Brain microvascular endothelial cell (primary cell): ENCODE measurements at regions not wholly inside any gene's neighbourhood (a gene's known extent, or its start where the extent isn't known, plus 50 kb on each side); places are given as distances from the start of the nearest gene placed in this dataset.

Experiments
- DNase-seq: peaks from one replicate; pipeline ENCODE4 v3.0.0-alpha.2; 2020
- H3K27ac ChIP-seq: fragments of 250-450 bp; sonication (Bioruptor Pico); 2 replicates; pipeline ENCODE4 v1.5.1; 2020; ENCODE audit warnings: mild to moderate bottlenecking, moderate library complexity
- H3K27me3 ChIP-seq: fragments of 250-450 bp; sonication (Bioruptor Pico); replicated peaks from 2 replicates; pipeline ENCODE4 v1.5.1; 2020; ENCODE audit warnings: mild to moderate bottlenecking
- H3K36me3 ChIP-seq: fragments of 250-450 bp; sonication (Bioruptor Pico); replicated peaks from 2 replicates; pipeline ENCODE4 v1.5.1; 2020; ENCODE audit warnings: mild to moderate bottlenecking
- H3K4me3 ChIP-seq: 2 replicates; pipeline ENCODE4 v1.5.1; 2011; ENCODE audit warnings: low read depth, mild to moderate bottlenecking, control low read depth, low read length, moderate library complexity
- in situ Hi-C: cut with HindIII; loops from 2 replicates; pipeline ENCODE4 v1.10.0; 2017; ENCODE audit warnings: low sequenced_read_pairs, low pct_ligation_motif_present
- TF ChIP-seq, protein P1 (sequence below): IDR thresholded peaks from 2 replicates; pipeline ENCODE4 v1.5.1; 2011; ENCODE audit warnings: low read depth, mild to moderate bottlenecking, moderate library complexity, low read length, control low read depth, inconsistent platforms; ENCODE audit errors: missing control alignments

DNA sequence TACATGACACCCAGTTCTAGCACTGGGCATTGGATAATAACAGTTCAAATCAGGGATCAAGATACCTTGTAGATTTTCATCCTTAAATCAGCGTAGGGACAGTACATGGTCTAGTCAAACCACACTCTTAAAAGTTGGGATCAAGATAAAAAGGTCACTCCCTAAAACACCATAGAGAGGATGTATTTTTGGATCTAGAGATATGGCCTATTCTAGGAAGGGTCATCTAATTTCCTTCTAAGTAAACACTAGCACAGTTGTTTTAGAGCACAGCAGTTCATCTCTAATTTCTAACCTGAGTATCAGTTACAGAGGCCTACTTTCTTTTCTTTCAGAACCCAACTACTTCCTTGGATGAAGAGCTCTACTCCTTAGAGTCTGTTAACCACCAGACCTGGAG is 166.4 kb upstream of the GRIN3A start:
- no peak for DNase-seq
- no peaks in the 10 kb centered on the region for H3K27me3 ChIP-seq
- H3K27ac ChIP-seq, result no peak overlapping the region
- no peak overlapping the region for H3K4me3 ChIP-seq
- no peaks in the 10 kb centered on the region for H3K36me3 ChIP-seq
- TF ChIP-seq, protein P1, sequence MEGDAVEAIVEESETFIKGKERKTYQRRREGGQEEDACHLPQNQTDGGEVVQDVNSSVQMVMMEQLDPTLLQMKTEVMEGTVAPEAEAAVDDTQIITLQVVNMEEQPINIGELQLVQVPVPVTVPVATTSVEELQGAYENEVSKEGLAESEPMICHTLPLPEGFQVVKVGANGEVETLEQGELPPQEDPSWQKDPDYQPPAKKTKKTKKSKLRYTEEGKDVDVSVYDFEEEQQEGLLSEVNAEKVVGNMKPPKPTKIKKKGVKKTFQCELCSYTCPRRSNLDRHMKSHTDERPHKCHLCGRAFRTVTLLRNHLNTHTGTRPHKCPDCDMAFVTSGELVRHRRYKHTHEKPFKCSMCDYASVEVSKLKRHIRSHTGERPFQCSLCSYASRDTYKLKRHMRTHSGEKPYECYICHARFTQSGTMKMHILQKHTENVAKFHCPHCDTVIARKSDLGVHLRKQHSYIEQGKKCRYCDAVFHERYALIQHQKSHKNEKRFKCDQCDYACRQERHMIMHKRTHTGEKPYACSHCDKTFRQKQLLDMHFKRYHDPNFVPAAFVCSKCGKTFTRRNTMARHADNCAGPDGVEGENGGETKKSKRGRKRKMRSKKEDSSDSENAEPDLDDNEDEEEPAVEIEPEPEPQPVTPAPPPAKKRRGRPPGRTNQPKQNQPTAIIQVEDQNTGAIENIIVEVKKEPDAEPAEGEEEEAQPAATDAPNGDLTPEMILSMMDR, result no peak
- in situ Hi-C loops, result no loop called here

DNA sequence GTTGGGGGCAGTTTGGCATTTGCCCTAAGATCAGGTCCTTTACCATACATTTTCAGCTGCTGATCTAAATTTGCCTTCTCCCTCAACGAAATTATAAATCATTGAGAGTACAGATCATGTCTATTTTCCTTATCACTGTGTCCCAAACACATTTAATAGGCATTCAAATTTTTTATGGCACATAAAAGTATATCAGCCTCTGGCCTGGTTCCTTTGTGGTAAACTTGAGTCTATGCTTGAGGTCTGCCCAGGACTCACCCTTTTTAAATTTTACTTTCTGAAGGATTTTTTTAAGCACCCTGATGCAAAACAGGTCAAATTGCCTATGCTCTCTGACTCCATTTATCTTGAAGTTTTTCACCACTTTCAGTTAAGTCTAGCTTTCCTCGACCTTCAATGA is 163.6 kb upstream of the GRIN3A start:
- H3K4me3 ChIP-seq, result no peak overlapping the region
- no peak for DNase-seq
- no peaks in the 10 kb centered on the region for H3K36me3 ChIP-seq
- in situ Hi-C loops, result no loop called here
- no peak overlapping the region for H3K27ac ChIP-seq
- no peaks in the 10 kb centered on the region for H3K27me3 ChIP-seq
- TF ChIP-seq, protein P1, result no peak

DNA sequence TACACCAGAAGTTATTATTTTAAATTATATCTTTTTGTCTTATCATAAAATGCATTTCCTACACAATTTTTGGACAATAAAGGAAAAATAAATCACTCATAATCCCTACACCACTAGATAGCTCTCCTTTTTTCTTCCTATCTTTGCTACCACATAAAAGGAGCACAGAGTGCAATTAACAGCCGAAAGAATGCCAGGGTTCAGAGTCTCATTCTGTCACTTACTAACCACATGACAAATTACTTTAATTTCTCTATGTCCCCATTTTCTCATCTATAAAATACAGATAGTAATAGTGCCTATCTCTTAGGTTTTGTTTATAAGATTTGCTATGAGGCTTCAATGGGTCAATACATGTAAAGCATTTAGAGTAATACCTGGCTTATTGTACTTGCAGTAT is 158.7 kb upstream of the GRIN3A start:
- H3K27ac ChIP-seq, result no peak overlapping the region
- in situ Hi-C loops, result no loop called here
- H3K4me3 ChIP-seq, result no peak overlapping the region
- no peaks in the 10 kb centered on the region for H3K27me3 ChIP-seq
- H3K36me3 ChIP-seq, result no peaks in the 10 kb centered on the region
- no peak for DNase-seq
- TF ChIP-seq, protein P1, result no peak

DNA sequence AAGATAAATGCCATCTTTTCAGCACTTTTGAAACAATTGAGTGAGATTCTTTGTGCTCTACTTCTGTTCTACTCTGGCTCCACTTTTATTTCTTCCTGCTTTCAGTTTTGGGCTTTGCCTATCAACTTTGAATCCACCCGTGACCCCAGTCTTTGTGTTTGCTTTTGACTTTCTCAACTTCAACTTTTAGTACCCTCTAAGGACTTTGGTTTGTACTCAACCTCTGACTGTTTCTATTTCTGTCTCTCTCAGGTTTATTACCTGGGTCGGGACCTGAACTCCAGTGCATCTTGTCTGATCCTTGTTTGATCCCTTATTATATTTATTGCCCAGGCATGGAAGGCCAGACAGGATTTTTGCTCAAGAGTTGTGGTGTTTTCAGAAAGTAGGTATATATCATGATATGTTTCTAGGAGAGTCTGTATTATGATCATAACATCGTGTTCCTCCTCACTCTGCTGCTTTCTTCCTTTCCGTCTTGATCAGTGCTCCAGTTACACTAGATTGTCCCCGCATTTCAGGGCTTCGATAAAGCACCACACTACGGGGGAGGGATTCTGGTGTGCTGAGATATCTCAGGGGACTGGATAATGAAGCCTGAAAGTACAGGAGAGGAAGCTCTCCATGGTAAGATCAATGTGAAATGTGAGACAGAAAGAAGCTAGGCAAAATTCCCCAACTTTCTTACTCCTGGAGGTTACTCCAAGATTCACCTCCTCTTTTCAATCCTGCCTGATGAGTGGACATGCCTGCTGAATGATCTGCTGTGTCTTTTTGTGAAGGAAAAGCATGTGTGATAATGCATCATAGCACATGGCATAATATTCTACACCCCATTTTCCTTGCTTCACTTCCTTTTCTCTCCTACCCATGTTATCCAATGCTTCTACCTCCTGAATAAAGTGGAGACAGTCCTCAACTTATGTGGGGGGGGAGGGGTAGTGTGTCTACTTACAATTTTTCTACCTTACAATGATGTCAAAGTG is 155.5 kb upstream of the GRIN3A start:
- TF ChIP-seq, protein P1, result no peak
- DNase-seq, result no peak
- no peak overlapping the region for H3K27ac ChIP-seq
- H3K36me3 ChIP-seq, result no peaks in the 10 kb centered on the region
- H3K4me3 ChIP-seq, result no peak overlapping the region
- in situ Hi-C loops, result no loop called here
- H3K27me3 ChIP-seq, result no peaks in the 10 kb centered on the region

- no peak for DNase-seq
- H3K27me3 ChIP-seq, result no peaks in the 10 kb centered on the region
- no peak overlapping the region for H3K4me3 ChIP-seq
- no peaks in the 10 kb centered on the region for H3K36me3 ChIP-seq
- no peak overlapping the region for H3K27ac ChIP-seq
- in situ Hi-C loops, result no loop called here
- TF ChIP-seq, protein P1, result no peak
Measured at GRCh38 chr9:101881508-101881907, 143.1 kb upstream of the GRIN3A start.

DNA sequence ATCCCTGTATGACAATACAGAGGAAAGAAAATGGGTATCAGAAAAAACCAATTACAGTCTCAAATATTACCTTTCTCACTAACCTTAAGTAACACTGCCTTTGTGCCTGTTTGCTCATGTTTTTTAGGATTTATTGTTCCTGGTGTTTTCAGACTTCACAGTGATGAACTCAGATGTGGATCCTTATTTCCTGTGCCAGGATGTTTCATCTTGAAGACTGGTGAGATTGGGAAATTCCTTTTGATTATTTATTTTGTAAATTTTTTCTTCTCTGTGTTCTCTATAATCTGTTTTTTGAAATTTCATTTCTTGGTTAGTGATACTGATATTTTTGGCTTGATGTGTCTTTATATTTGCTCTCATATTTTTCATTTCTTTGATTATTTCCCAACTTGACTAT is 142.4 kb upstream of the GRIN3A start:
- in situ Hi-C loops, result no loop called here
- no peaks in the 10 kb centered on the region for H3K36me3 ChIP-seq
- H3K4me3 ChIP-seq, result no peak overlapping the region
- TF ChIP-seq, protein P1, result no peak
- no peak for DNase-seq
- no peaks in the 10 kb centered on the region for H3K27me3 ChIP-seq
- H3K27ac ChIP-seq, result no peak overlapping the region
